ENCODE measurements at regions not wholly inside any gene's neighbourhood (a gene's known extent, or its start where the extent isn't known, plus 50 kb on each side); places are given as distances from the start of the nearest gene placed in this dataset.

DNA sequence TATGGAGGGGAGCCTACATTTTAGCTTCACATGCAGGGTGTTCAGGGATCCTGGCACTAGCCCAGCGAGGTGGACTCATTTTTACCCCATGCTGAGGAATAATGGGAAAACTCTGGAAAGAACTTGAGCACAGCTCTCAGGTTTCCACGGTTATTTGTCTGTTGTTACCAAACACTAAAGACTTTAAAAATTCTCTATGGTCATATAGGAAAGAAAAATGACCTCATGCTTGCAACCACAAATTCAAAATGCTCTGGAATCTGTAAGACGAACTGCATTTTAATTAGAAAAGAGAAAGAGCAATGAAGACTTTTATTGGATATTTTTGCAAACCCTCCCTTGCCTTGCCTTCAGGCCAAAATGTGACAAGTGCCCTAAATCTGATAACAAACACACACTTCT lies 606.9 kb downstream of the EBF1 start:
- DNase-seq (no peak), ATAC-seq (no peak)
- H3K36me3 ChIP-seq: no peaks in the 10 kb centered on the region
- H3K4me3 ChIP-seq: no peak overlapping the region
- intact Hi-C loops (cut with DNase I): no loop called here
- H3K9me3 ChIP-seq: no peaks in the 10 kb centered on the region
- no peaks in the 10 kb centered on the region for H3K4me1 ChIP-seq
- no peak overlapping the region for H3K27ac ChIP-seq
- TF ChIP-seq, protein P1, sequence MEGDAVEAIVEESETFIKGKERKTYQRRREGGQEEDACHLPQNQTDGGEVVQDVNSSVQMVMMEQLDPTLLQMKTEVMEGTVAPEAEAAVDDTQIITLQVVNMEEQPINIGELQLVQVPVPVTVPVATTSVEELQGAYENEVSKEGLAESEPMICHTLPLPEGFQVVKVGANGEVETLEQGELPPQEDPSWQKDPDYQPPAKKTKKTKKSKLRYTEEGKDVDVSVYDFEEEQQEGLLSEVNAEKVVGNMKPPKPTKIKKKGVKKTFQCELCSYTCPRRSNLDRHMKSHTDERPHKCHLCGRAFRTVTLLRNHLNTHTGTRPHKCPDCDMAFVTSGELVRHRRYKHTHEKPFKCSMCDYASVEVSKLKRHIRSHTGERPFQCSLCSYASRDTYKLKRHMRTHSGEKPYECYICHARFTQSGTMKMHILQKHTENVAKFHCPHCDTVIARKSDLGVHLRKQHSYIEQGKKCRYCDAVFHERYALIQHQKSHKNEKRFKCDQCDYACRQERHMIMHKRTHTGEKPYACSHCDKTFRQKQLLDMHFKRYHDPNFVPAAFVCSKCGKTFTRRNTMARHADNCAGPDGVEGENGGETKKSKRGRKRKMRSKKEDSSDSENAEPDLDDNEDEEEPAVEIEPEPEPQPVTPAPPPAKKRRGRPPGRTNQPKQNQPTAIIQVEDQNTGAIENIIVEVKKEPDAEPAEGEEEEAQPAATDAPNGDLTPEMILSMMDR (IDR thresholded peaks at IDR 0.05): no peak
- H3K27me3 ChIP-seq (ENCODE audit: low read depth): no peaks in the 10 kb centered on the region

DNA sequence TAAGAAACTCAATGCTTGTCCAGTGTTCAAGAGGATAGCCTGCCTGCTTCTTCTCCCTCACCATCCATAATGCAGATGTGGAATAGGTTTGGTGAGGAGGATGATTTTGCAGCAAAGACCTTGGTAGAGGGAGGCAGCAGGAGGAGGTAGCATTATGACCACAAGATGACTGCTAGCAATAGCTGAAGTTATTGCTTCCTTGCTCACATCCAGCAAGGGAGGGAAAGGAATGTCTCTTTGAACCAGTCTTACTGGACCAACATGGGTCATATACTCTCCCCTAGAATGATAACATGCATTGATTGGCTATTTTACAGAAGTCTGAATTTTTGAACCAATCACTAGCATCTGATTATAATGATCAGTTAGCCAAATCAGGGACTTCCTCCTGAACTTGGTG lies 607.6 kb downstream of the EBF1 start:
- intact Hi-C loops (cut with DNase I): no loop called here
- Histone ChIP-seq H3K4me3 (no peak overlapping the region), H3K4me1 (no peaks in the 10 kb centered on the region), H3K9me3 (no peaks in the 10 kb centered on the region), H3K27me3 (ENCODE audit: low read depth) (no peaks in the 10 kb centered on the region), H3K36me3 (no peaks in the 10 kb centered on the region), H3K27ac (no peak overlapping the region)
- TF ChIP-seq, protein P1 (IDR thresholded peaks at IDR 0.05): no peak
- DNase-seq (no peak), ATAC-seq (no peak)

DNA sequence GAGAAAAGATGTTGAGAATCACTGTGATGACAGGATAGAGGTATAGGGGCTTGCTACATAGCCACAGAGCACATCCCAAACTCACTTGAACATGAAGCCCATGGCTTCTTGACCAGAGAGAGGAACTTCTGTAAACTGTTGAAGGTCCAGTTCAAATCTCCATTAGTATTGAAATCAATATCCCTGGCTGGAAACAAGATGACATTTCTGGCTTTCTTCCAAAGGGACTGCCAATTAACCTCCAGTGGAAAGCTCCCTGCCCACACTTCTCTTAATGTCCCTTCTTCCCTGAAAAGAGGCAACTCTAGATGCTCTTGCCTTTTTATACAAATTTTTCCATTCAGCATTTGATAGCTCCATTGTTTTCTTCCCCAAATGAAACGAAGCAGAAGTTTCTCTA lies 612.1 kb downstream of the EBF1 start:
- Histone ChIP-seq H3K4me1 (peaks cover 20% of the 10 kb centered on the region), H3K9me3 (no peaks in the 10 kb centered on the region), H3K4me3 (no peak overlapping the region), H3K27me3 (ENCODE audit: low read depth) (no peaks in the 10 kb centered on the region), H3K36me3 (no peaks in the 10 kb centered on the region), H3K27ac (no peak overlapping the region)
- ATAC-seq: no peak
- TF ChIP-seq, protein P1 (IDR thresholded peaks at IDR 0.05): no peak
- DNase-seq: no peak
- intact Hi-C loops (cut with DNase I): no loop called here

DNA sequence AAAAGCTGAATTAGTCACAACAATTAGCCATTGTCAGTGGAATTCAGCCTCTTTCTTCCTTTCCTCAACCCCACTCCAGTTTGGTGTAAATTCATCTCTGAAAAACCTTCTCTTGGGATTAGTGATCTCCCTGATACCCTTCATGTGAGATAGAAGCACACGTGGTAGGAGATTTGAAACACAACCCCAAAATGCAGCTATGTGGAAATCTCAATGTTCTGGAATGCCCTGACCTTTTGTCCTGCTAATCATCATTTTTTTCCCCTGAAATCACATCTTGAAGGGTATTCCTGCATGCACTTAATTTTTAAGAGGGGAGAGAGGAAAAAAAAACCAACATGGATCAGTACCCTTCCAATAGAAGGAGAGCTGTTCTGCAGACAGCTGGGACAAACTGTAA lies 612.6 kb downstream of the EBF1 start:
- no peak for ATAC-seq
- H3K4me1 ChIP-seq: peaks cover 22% of the 10 kb centered on the region
- TF ChIP-seq, protein P1 (IDR thresholded peaks at IDR 0.05): no peak
- no peak for DNase-seq
- intact Hi-C loops (cut with DNase I): no loop called here
- H3K27ac ChIP-seq: no peak overlapping the region
- H3K4me3 ChIP-seq: no peak overlapping the region
- no peaks in the 10 kb centered on the region for H3K27me3 ChIP-seq (ENCODE audit: low read depth)
- H3K9me3 ChIP-seq: no peaks in the 10 kb centered on the region
- H3K36me3 ChIP-seq: no peaks in the 10 kb centered on the region

DNA sequence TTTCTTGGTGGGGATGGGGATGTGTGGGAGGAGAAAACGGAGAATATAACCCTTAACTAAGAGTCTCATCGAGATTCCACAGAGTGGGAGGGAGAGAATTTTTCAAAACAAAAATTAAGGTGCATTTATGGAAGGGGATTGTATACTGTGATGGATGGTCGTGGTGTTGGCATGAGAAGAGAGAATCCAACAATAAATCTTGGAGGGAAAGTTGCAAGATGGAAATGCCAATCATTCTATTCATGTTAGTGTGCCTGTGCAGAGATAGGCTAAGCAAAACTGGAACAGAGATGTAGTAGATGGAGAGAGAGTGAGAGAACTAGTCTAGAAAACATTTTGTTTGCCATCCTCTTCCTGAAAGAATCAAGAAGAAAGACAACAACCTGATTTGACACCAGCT lies 613.1 kb downstream of the EBF1 start:
- ATAC-seq (no peak), DNase-seq (no peak)
- H3K4me1 ChIP-seq: peaks cover 22% of the 10 kb centered on the region
- no peak overlapping the region for H3K27ac ChIP-seq
- H3K36me3 ChIP-seq: no peaks in the 10 kb centered on the region
- H3K4me3 ChIP-seq: no peak overlapping the region
- TF ChIP-seq, protein P1 (IDR thresholded peaks at IDR 0.05): no peak
- H3K9me3 ChIP-seq: no peaks in the 10 kb centered on the region
- H3K27me3 ChIP-seq (ENCODE audit: low read depth): no peaks in the 10 kb centered on the region
- intact Hi-C loops (cut with DNase I): no loop called here

DNA sequence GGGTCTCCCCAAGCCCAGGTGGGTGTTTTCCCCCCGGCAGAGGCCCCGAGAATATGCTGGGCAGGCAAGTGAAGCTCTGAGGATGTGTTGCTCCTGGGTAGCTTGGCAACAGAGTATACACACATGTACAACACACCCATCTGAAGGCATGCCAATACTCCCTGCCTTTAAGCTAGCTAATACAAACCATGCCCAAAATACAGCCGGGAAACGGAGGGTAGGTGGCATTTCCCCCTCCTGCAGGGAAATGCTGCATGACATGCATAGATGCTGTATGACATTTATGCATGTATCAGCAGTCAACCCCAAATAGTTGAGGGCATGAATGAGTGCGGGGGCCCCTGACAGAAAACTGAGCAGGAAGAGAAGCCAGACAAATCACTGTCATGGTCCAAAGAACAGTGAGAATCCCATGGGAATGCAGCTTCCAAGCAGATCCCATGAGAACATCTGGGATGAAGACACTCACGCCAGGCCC lies 614.1 kb downstream of the EBF1 start:
- no peaks in the 10 kb centered on the region for H3K36me3 ChIP-seq
- H3K9me3 ChIP-seq: no peaks in the 10 kb centered on the region
- TF ChIP-seq, protein P1 (IDR thresholded peaks at IDR 0.05): no peak
- ATAC-seq: peak; percentile 82
- H3K4me1 ChIP-seq: peaks cover 22% of the 10 kb centered on the region
- peak overlapping the region; percentile 58 for H3K27ac ChIP-seq
- intact Hi-C loops (cut with DNase I): no loop called here
- no peak for DNase-seq
- no peak overlapping the region for H3K4me3 ChIP-seq
- no peaks in the 10 kb centered on the region for H3K27me3 ChIP-seq (ENCODE audit: low read depth)
